ENCODE measurements at regions not wholly inside any gene's neighbourhood (a gene's known extent, or its start where the extent isn't known, plus 50 kb on each side); places are given as distances from the start of the nearest gene placed in this dataset.
A peak's percentile ranks its signal among the peaks of the same experiment; 100 is the strongest.

DNA sequence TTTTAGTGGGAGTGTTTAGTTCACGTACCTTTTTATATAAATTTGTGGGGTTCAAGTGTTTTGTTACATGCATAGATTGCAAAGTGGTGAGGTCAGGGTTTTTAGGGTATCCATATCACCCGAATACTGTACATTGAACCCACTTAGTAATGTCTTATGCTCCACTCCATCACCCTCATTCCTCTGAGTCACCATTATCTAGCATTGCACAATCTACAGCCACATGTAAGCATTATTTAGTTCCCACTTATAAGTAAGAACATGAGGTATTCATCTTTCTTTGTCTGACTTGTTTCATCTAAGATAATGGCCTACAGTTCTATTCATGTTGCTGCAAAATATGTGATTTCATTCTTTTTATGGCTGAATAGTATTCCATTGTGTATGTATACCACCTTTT, 583.7 kb upstream of the LRFN5 start:
- TF ChIP-seq EZH2 (IDR thresholded peaks at IDR 0.05; ENCODE audit: low read length, missing control alignments): no peak
- TF ChIP-seq, protein P1, sequence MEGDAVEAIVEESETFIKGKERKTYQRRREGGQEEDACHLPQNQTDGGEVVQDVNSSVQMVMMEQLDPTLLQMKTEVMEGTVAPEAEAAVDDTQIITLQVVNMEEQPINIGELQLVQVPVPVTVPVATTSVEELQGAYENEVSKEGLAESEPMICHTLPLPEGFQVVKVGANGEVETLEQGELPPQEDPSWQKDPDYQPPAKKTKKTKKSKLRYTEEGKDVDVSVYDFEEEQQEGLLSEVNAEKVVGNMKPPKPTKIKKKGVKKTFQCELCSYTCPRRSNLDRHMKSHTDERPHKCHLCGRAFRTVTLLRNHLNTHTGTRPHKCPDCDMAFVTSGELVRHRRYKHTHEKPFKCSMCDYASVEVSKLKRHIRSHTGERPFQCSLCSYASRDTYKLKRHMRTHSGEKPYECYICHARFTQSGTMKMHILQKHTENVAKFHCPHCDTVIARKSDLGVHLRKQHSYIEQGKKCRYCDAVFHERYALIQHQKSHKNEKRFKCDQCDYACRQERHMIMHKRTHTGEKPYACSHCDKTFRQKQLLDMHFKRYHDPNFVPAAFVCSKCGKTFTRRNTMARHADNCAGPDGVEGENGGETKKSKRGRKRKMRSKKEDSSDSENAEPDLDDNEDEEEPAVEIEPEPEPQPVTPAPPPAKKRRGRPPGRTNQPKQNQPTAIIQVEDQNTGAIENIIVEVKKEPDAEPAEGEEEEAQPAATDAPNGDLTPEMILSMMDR (conservative IDR thresholded peaks at IDR 0.05 in 1 of 2, IDR thresholded peaks at IDR 0.05 in 1 of 2; ENCODE audit: low read depth in 1 of 2, low read length in 2 of 2): no peak
- Histone ChIP-seq H3K4me3 (replicated peaks in 1 of 4; ENCODE audit: control extremely low read depth in 1 of 4, insufficient read depth in 1 of 4, low read depth in 3 of 4, low read length in 4 of 4) (no peak overlapping the region), H3K27ac (ENCODE audit: insufficient read depth, low read length) (no peak overlapping the region), H3K79me2 (ENCODE audit: control insufficient read depth, insufficient read depth, low read length) (no peaks in the 10 kb centered on the region), H3K27me3 (ENCODE audit: control insufficient read depth, insufficient read depth, low read length) (no peaks in the 10 kb centered on the region), H3K36me3 (ENCODE audit: control insufficient read depth, insufficient read depth, low read length) (no peaks in the 10 kb centered on the region), H2AFZ (ENCODE audit: low read length) (no peak overlapping the region), H3K9ac (ENCODE audit: insufficient read depth, low read length) (no peak overlapping the region), H3K4me1 (ENCODE audit: control insufficient read depth, extremely low read depth, insufficient read depth, low read length) (no peaks in the 10 kb centered on the region), H4K20me1 (ENCODE audit: control insufficient read depth, extremely low read depth, insufficient read depth, low read length) (no peaks in the 10 kb centered on the region), H3K9me3 (ENCODE audit: control insufficient read depth, insufficient read depth, low read depth, low read length) (no peaks in the 10 kb centered on the region), H3K4me2 (ENCODE audit: extremely low read depth, insufficient read depth, low read length) (no peak overlapping the region)
- peak in 1 of 2 donors; percentile 15 for DNase-seq (ENCODE audit: low read depth in 2 of 2)

DNA sequence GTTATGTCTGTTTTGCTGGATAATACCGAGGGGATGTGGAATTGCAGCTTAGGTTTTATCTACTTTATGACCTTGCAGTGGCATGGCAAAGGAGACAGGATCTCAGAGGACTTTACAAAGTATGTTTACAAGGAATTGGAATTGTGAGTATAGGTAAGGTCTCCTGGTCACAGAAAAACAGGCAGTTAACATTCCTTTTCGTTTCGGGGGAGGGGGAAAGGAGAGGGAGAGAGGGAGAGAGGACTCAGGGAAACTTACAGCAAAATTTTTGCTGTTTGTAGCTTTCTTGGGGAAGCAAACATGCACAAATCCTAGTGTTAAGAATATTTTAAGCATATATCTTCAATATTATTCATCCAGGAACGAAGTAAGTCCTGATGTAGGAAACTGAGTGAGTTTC, 590.5 kb upstream of the LRFN5 start:
- TF ChIP-seq EZH2 (IDR thresholded peaks at IDR 0.05; ENCODE audit: low read length, missing control alignments): no peak
- TF ChIP-seq, protein P1 (conservative IDR thresholded peaks at IDR 0.05 in 1 of 2, IDR thresholded peaks at IDR 0.05 in 1 of 2; ENCODE audit: low read depth in 1 of 2, low read length in 2 of 2): no peak
- H3K27ac ChIP-seq (ENCODE audit: insufficient read depth, low read length): no peak overlapping the region
- H2AFZ ChIP-seq (ENCODE audit: low read length): no peak overlapping the region
- H3K27me3 ChIP-seq (ENCODE audit: control insufficient read depth, insufficient read depth, low read length): no peaks in the 10 kb centered on the region
- DNase-seq (ENCODE audit: low read depth in 2 of 2): no peak
- H3K9ac ChIP-seq (ENCODE audit: insufficient read depth, low read length): no peak overlapping the region
- no peak overlapping the region for H3K4me3 ChIP-seq (replicated peaks in 1 of 4; ENCODE audit: control extremely low read depth in 1 of 4, insufficient read depth in 1 of 4, low read depth in 3 of 4, low read length in 4 of 4)
- no peaks in the 10 kb centered on the region for H4K20me1 ChIP-seq (ENCODE audit: control insufficient read depth, extremely low read depth, insufficient read depth, low read length)
- H3K36me3 ChIP-seq (ENCODE audit: control insufficient read depth, insufficient read depth, low read length): no peaks in the 10 kb centered on the region
- H3K9me3 ChIP-seq (ENCODE audit: control insufficient read depth, insufficient read depth, low read depth, low read length): no peaks in the 10 kb centered on the region
- H3K79me2 ChIP-seq (ENCODE audit: control insufficient read depth, insufficient read depth, low read length): no peaks in the 10 kb centered on the region
- no peaks in the 10 kb centered on the region for H3K4me1 ChIP-seq (ENCODE audit: control insufficient read depth, extremely low read depth, insufficient read depth, low read length)
- no peak overlapping the region for H3K4me2 ChIP-seq (ENCODE audit: extremely low read depth, insufficient read depth, low read length)

DNA sequence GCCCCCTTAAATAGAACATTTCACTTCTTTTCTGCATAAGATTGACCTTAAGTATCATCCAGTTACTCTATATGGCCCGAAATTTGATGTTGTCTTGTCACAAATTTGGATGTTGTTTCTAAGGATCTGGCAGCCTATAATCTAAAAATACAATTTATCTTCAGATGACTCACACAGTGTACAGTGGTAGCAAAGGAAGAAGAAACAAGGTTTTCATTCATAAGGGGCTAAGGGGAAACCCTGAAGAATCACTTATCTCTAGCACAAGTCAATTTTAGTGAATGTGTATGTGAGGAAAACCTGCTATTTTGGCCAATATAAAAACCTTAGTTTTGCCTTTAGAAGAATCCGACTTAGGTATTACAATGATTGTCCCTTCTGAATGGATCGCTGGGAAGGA, 606.3 kb upstream of the LRFN5 start:
- no peak for TF ChIP-seq EZH2 (IDR thresholded peaks at IDR 0.05; ENCODE audit: low read length, missing control alignments)
- TF ChIP-seq, protein P1 (conservative IDR thresholded peaks at IDR 0.05 in 1 of 2, IDR thresholded peaks at IDR 0.05 in 1 of 2; ENCODE audit: low read depth in 1 of 2, low read length in 2 of 2): no peak
- Histone ChIP-seq H3K27me3 (ENCODE audit: control insufficient read depth, insufficient read depth, low read length) (no peaks in the 10 kb centered on the region), H4K20me1 (ENCODE audit: control insufficient read depth, extremely low read depth, insufficient read depth, low read length) (no peaks in the 10 kb centered on the region), H3K4me3 (replicated peaks in 1 of 4; ENCODE audit: control extremely low read depth in 1 of 4, insufficient read depth in 1 of 4, low read depth in 3 of 4, low read length in 4 of 4) (no peak overlapping the region), H3K9me3 (ENCODE audit: control insufficient read depth, insufficient read depth, low read depth, low read length) (no peaks in the 10 kb centered on the region), H3K36me3 (ENCODE audit: control insufficient read depth, insufficient read depth, low read length) (no peaks in the 10 kb centered on the region), H3K79me2 (ENCODE audit: control insufficient read depth, insufficient read depth, low read length) (no peaks in the 10 kb centered on the region), H3K4me2 (ENCODE audit: extremely low read depth, insufficient read depth, low read length) (no peak overlapping the region), H3K4me1 (ENCODE audit: control insufficient read depth, extremely low read depth, insufficient read depth, low read length) (no peaks in the 10 kb centered on the region), H3K27ac (ENCODE audit: insufficient read depth, low read length) (no peak overlapping the region), H3K9ac (ENCODE audit: insufficient read depth, low read length) (no peak overlapping the region), H2AFZ (ENCODE audit: low read length) (no peak overlapping the region)
- no peak for DNase-seq (ENCODE audit: low read depth in 2 of 2)

Data from fibroblast of lung (primary cell).